LNCAP (cell line): ENCODE measurements at regions not wholly inside any gene's neighbourhood (a gene's known extent, or its start where the extent isn't known, plus 50 kb on each side); places are given as distances from the start of the nearest gene placed in this dataset.

ENCODE experiments used
- CTCF ChIP-seq: fragments of 450-650 bp; IDR thresholded peaks from 2 replicates; pipeline ENCODE4 v1.5.1; 2017; ENCODE audit warnings: mild to moderate bottlenecking

GRCh38 chr4:14783011-14783877 lies 219.0 kb upstream of the CPEB2 start:
- no peak for TF ChIP-seq CTCF

GRCh38 chr4:14787221-14787620 lies 215.1 kb upstream of the CPEB2 start:
- no peak for TF ChIP-seq CTCF

GRCh38 chr4:14787894-14788293 lies 214.4 kb upstream of the CPEB2 start:
- TF ChIP-seq CTCF, result peak; percentile 30; the same call in 1 of the 2 replicates

GRCh38 chr4:14790494-14790893 lies 211.8 kb upstream of the CPEB2 start:
- TF ChIP-seq CTCF, result no peak

- TF ChIP-seq CTCF, result no peak
These were observed 209.5 kb upstream of the CPEB2 start for GRCh38 chr4:14792702-14793227.

GRCh38 chr4:14800977-14801376 lies 201.3 kb upstream of the CPEB2 start:
- TF ChIP-seq CTCF, result no peak

GRCh38 chr4:14802596-14802995 lies 199.7 kb upstream of the CPEB2 start:
- no peak for TF ChIP-seq CTCF
